ENCODE measurements at regions not wholly inside any gene's neighbourhood (a gene's known extent, or its start where the extent isn't known, plus 50 kb on each side); places are given as distances from the start of the nearest gene placed in this dataset.

GRCh38 chr6:43913375-43914271, 143.6 kb downstream of the VEGFA start:
- H3K4me1 Mint-ChIP-seq (ENCODE audit: low read depth), result peaks cover 39% of the 10 kb centered on the region
- no peaks in the 10 kb centered on the region for H3K36me3 Mint-ChIP-seq (ENCODE audit: low read depth)
- no peak overlapping the region for H3K4me3 Mint-ChIP-seq (ENCODE audit: unreplicated experiment)
- TF ChIP-seq, protein P1, sequence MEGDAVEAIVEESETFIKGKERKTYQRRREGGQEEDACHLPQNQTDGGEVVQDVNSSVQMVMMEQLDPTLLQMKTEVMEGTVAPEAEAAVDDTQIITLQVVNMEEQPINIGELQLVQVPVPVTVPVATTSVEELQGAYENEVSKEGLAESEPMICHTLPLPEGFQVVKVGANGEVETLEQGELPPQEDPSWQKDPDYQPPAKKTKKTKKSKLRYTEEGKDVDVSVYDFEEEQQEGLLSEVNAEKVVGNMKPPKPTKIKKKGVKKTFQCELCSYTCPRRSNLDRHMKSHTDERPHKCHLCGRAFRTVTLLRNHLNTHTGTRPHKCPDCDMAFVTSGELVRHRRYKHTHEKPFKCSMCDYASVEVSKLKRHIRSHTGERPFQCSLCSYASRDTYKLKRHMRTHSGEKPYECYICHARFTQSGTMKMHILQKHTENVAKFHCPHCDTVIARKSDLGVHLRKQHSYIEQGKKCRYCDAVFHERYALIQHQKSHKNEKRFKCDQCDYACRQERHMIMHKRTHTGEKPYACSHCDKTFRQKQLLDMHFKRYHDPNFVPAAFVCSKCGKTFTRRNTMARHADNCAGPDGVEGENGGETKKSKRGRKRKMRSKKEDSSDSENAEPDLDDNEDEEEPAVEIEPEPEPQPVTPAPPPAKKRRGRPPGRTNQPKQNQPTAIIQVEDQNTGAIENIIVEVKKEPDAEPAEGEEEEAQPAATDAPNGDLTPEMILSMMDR (IDR thresholded peaks at IDR 0.05), result no peak
- no peaks in the 10 kb centered on the region for H3K27me3 Mint-ChIP-seq (ENCODE audit: low read depth)
- DNase-seq (ENCODE audit: low spot score), result no peak
- peak overlapping the region; percentile 32 for H3K27ac Mint-ChIP-seq (ENCODE audit: unreplicated experiment)
- H3K9me3 Mint-ChIP-seq (ENCODE audit: low read depth), result no peaks in the 10 kb centered on the region

GRCh38 chr6:43912598-43913371, 142.8 kb downstream of the VEGFA start:
- H3K27ac Mint-ChIP-seq (ENCODE audit: unreplicated experiment), result no peak overlapping the region
- no peaks in the 10 kb centered on the region for H3K36me3 Mint-ChIP-seq (ENCODE audit: low read depth)
- H3K4me1 Mint-ChIP-seq (ENCODE audit: low read depth), result peaks cover 39% of the 10 kb centered on the region
- H3K9me3 Mint-ChIP-seq (ENCODE audit: low read depth), result no peaks in the 10 kb centered on the region
- no peaks in the 10 kb centered on the region for H3K27me3 Mint-ChIP-seq (ENCODE audit: low read depth)
- no peak for DNase-seq (ENCODE audit: low spot score)
- H3K4me3 Mint-ChIP-seq (ENCODE audit: unreplicated experiment), result no peak overlapping the region
- TF ChIP-seq, protein P1 (IDR thresholded peaks at IDR 0.05), result no peak

- TF ChIP-seq, protein P1 (IDR thresholded peaks at IDR 0.05), result no peak
- DNase-seq (ENCODE audit: low spot score), result no peak
- H3K27me3 Mint-ChIP-seq (ENCODE audit: low read depth), result no peaks in the 10 kb centered on the region
- no peaks in the 10 kb centered on the region for H3K36me3 Mint-ChIP-seq (ENCODE audit: low read depth)
- H3K27ac Mint-ChIP-seq (ENCODE audit: unreplicated experiment), result no peak overlapping the region
- H3K9me3 Mint-ChIP-seq (ENCODE audit: low read depth), result no peaks in the 10 kb centered on the region
- no peak overlapping the region for H3K4me3 Mint-ChIP-seq (ENCODE audit: unreplicated experiment)
- H3K4me1 Mint-ChIP-seq (ENCODE audit: low read depth), result peaks cover 39% of the 10 kb centered on the region
These were observed 142.1 kb downstream of the VEGFA start for GRCh38 chr6:43912116-43912577.

DNA sequence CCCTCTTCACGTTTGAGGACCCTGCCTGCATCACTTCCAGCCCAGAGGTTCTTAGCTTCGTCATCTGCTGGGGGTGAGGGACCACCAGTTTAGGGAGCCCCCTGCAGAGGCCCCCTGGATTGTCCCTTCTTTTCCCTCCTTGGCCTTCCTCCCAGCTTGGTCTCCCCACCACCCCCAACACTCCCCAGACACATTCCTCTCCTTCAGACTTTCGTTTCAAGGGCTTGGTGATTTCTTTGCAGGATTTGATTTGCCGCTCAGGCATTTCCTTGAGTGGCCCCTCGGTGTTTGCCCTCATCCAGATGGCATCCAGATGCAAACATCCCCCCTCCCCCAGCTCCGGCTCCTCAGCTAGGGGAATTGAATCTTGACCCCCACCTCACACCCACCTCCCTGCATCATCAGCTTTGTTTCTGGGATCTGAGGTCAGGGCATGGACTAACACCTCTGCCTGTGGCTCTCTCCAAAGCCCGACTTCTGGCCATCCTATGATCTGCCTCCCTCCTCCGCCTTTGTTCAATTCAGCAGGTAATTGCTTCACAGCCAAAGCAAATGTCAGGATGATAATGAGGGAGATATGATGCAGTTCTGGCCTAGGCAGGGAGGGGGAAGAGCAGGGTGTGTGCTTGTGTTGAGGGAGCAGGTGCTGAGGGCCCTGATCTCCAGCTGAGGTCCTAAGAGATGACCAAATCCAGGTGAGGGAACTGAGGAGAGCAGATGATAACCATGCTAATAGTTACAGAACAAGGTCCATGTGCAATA, 141.5 kb downstream of the VEGFA start:
- peaks cover 38% of the 10 kb centered on the region for H3K4me1 Mint-ChIP-seq (ENCODE audit: low read depth)

More for the DNA sequence above, 141.5 kb downstream of the VEGFA start:
- no peaks in the 10 kb centered on the region for H3K9me3 Mint-ChIP-seq (ENCODE audit: low read depth)
- H3K36me3 Mint-ChIP-seq (ENCODE audit: low read depth), result no peaks in the 10 kb centered on the region
- peak overlapping the region; percentile 35 for H3K4me3 Mint-ChIP-seq (ENCODE audit: unreplicated experiment)
- H3K27me3 Mint-ChIP-seq (ENCODE audit: low read depth), result no peaks in the 10 kb centered on the region
- TF ChIP-seq, protein P1 (IDR thresholded peaks at IDR 0.05), result no peak
- DNase-seq (ENCODE audit: low spot score), result no peak
- H3K27ac Mint-ChIP-seq (ENCODE audit: unreplicated experiment), result peak overlapping the region; percentile 92

All from chondrocyte (in vitro differentiated cells).